ENCODE measurements at regions not wholly inside any gene's neighbourhood (a gene's known extent, or its start where the extent isn't known, plus 50 kb on each side); places are given as distances from the start of the nearest gene placed in this dataset.

DNA sequence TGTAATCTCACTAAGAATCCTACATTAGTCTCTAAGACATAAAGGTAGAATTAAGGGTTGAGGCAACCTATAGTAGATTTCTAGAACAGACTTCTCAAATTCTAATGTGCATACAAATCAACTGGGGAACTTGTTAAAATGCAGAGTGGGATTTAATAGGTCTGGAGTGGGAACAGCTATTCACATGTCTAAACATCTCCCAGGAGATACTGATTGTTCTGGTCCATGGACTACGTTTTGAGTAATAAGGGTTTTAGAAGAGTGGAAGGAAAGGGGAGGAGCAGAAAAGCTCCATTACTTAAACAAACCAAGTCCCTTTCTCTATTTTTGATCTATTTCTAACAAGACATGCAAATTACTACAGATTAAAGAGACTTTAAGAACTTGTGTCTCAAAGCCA, 524.8 kb downstream of the TUSC7 start:
- Histone ChIP-seq H4K20me1 (ENCODE audit: insufficient read depth) (no peaks in the 10 kb centered on the region), H3K79me2 (ENCODE audit: insufficient read depth) (no peaks in the 10 kb centered on the region), H3K27ac (ENCODE audit: low read depth in 2 of 2, low read length in 1 of 2) (no peak overlapping the region), H3K9me3 (no peaks in the 10 kb centered on the region), H3K4me1 (ENCODE audit: control insufficient read depth in 1 of 2, insufficient read depth in 2 of 2, low read depth in 1 of 2, low read length in 1 of 2) (peaks cover 0 to 5% of the 10 kb centered on the region in 2 experiments; a peak in 1 of 4 replicates), H3K9me2 (no peaks in the 10 kb centered on the region), H2AFZ (ENCODE audit: low read depth) (no peak overlapping the region), H3K4me2 (no peak overlapping the region), H3K9ac (no peak overlapping the region), H3F3A (replicated peaks; ENCODE audit: insufficient read depth) (no peaks in the 10 kb centered on the region), H3K4me3 (ENCODE audit: low read depth in 2 of 2, low read length in 1 of 2) (no peak overlapping the region), H3K36me3 (replicated peaks in 1 of 2; ENCODE audit: control insufficient read depth in 1 of 2, insufficient read depth in 2 of 2, low read length in 1 of 2) (no peaks in the 10 kb centered on the region), H3K27me3 (ENCODE audit: insufficient read depth) (no peaks in the 10 kb centered on the region)
- no peak for DNase-seq
- no peak for TF ChIP-seq RAD21 (IDR thresholded peaks at IDR 0.05; ENCODE audit: low read length)
- no peak for TF ChIP-seq NRF1 (IDR thresholded peaks at IDR 0.05; ENCODE audit: low read depth, low read length)
- TF ChIP-seq, protein P1, sequence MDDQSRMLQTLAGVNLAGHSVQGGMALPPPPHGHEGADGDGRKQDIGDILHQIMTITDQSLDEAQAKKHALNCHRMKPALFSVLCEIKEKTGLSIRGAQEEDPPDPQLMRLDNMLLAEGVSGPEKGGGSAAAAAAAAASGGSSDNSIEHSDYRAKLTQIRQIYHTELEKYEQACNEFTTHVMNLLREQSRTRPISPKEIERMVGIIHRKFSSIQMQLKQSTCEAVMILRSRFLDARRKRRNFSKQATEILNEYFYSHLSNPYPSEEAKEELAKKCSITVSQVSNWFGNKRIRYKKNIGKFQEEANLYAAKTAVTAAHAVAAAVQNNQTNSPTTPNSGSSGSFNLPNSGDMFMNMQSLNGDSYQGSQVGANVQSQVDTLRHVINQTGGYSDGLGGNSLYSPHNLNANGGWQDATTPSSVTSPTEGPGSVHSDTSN (IDR thresholded peaks at IDR 0.05), result no peak
- no peak for TF ChIP-seq RFX5 (IDR thresholded peaks at IDR 0.05; ENCODE audit: low read length)
- no peak for TF ChIP-seq CHD2 (IDR thresholded peaks at IDR 0.05; ENCODE audit: low read length, partially characterized antibody)
- TF ChIP-seq, protein P2, sequence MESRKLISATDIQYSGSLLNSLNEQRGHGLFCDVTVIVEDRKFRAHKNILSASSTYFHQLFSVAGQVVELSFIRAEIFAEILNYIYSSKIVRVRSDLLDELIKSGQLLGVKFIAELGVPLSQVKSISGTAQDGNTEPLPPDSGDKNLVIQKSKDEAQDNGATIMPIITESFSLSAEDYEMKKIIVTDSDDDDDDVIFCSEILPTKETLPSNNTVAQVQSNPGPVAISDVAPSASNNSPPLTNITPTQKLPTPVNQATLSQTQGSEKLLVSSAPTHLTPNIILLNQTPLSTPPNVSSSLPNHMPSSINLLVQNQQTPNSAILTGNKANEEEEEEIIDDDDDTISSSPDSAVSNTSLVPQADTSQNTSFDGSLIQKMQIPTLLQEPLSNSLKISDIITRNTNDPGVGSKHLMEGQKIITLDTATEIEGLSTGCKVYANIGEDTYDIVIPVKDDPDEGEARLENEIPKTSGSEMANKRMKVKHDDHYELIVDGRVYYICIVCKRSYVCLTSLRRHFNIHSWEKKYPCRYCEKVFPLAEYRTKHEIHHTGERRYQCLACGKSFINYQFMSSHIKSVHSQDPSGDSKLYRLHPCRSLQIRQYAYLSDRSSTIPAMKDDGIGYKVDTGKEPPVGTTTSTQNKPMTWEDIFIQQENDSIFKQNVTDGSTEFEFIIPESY (IDR thresholded peaks at IDR 0.05; ENCODE audit: borderline replicate concordance, low read depth), result no peak
- TF ChIP-seq RCOR1 (IDR thresholded peaks at IDR 0.05; ENCODE audit: low read length), result no peak
- no peak for TF ChIP-seq YY1 (IDR thresholded peaks at IDR 0.05; ENCODE audit: low read depth)
- CTCF ChIA-PET, result interaction anchor here (1.2 kb wide), 1 partner anchor 9 kb away, joined by 3 read pairs; no protein-coding TSS in a partner anchor
- 9% methylated on average over 1 of the region's 1 CpG for WGBS (ENCODE audit: low lambda C conversion rate)
- POLR2A ChIA-PET, result no interaction called here

DNA sequence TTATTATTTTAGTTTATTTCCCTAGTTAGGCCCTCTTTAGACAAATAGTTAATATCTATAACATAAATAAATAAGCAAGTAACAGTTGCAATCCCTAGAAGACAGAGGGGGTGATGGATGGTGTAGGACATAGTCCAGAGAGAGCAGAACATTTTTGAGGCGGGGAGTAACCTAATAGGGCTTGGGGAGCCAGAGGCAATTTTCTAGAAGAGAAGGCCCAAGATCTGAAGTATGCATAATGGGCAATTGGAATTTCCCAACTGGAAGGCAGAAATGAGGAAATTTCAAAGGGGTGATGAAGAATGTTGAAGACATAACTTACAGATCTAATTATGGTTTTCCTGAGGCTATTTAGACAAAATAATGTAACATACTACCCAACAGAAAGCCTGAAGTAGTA, 525.7 kb downstream of the TUSC7 start:
- WGBS (ENCODE audit: low lambda C conversion rate), result 57% methylated on average over 1 of the region's 1 CpG
- H3K9me2 ChIP-seq, result no peaks in the 10 kb centered on the region
- H3K4me3 ChIP-seq (ENCODE audit: low read depth in 2 of 2, low read length in 1 of 2), result no peak overlapping the region
- no peaks in the 10 kb centered on the region for H3K27me3 ChIP-seq (ENCODE audit: insufficient read depth)
- H3K4me2 ChIP-seq, result no peak overlapping the region
- H4K20me1 ChIP-seq (ENCODE audit: insufficient read depth), result no peaks in the 10 kb centered on the region
- no peak for DNase-seq
- H2AFZ ChIP-seq (ENCODE audit: low read depth), result no peak overlapping the region
- H3K36me3 ChIP-seq (replicated peaks in 1 of 2; ENCODE audit: control insufficient read depth in 1 of 2, insufficient read depth in 2 of 2, low read length in 1 of 2), result no peaks in the 10 kb centered on the region
- CTCF ChIA-PET, result no interaction called here
- H3K27ac ChIP-seq (ENCODE audit: low read depth in 2 of 2, low read length in 1 of 2), result no peak overlapping the region
- no peaks in the 10 kb centered on the region for H3K9me3 ChIP-seq
- peaks cover 0 to 5% of the 10 kb centered on the region in 2 experiments; a peak in 1 of 4 replicates for H3K4me1 ChIP-seq (ENCODE audit: control insufficient read depth in 1 of 2, insufficient read depth in 2 of 2, low read depth in 1 of 2, low read length in 1 of 2)
- H3K9ac ChIP-seq, result no peak overlapping the region
- POLR2A ChIA-PET, result no interaction called here
- H3F3A ChIP-seq (replicated peaks; ENCODE audit: insufficient read depth), result no peaks in the 10 kb centered on the region
- no peaks in the 10 kb centered on the region for H3K79me2 ChIP-seq (ENCODE audit: insufficient read depth)
- TF ChIP-seq YY1 (IDR thresholded peaks at IDR 0.05; ENCODE audit: low read depth) (no peak), MEF2A (IDR thresholded peaks at IDR 0.05; ENCODE audit: borderline replicate concordance, low read depth) (no peak), FOXJ3 (CRISPR knock-in tag; IDR thresholded peaks at IDR 0.05) (no peak), SIN3A (IDR thresholded peaks at IDR 0.05; ENCODE audit: borderline replicate concordance, low read depth, low read length) (no peak), FOSL2 (IDR thresholded peaks at IDR 0.05; ENCODE audit: borderline replicate concordance, low read depth) (no peak), MXI1 (IDR thresholded peaks at IDR 0.05; ENCODE audit: low read depth, low read length) (no peak), TAF1 (IDR thresholded peaks at IDR 0.05; ENCODE audit: borderline replicate concordance, low read depth, low read length) (no peak), EZH2phosphoT487 (IDR thresholded peaks at IDR 0.05; ENCODE audit: borderline replicate concordance, low read depth) (no peak), RAD21 (IDR thresholded peaks at IDR 0.05; ENCODE audit: low read length) (no peak), TEAD4 (IDR thresholded peaks at IDR 0.05; ENCODE audit: borderline replicate concordance, insufficient read depth) (no peak), EP300 (IDR thresholded peaks at IDR 0.05; ENCODE audit: borderline replicate concordance in 1 of 2, low read depth in 1 of 2, low read length in 1 of 2) (no peak)
- TF ChIP-seq, protein P3, sequence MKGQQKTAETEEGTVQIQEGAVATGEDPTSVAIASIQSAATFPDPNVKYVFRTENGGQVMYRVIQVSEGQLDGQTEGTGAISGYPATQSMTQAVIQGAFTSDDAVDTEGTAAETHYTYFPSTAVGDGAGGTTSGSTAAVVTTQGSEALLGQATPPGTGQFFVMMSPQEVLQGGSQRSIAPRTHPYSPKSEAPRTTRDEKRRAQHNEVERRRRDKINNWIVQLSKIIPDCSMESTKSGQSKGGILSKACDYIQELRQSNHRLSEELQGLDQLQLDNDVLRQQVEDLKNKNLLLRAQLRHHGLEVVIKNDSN (IDR thresholded peaks at IDR 0.05; ENCODE audit: borderline replicate concordance, low read depth), result no peak
- TF ChIP-seq, protein P4, sequence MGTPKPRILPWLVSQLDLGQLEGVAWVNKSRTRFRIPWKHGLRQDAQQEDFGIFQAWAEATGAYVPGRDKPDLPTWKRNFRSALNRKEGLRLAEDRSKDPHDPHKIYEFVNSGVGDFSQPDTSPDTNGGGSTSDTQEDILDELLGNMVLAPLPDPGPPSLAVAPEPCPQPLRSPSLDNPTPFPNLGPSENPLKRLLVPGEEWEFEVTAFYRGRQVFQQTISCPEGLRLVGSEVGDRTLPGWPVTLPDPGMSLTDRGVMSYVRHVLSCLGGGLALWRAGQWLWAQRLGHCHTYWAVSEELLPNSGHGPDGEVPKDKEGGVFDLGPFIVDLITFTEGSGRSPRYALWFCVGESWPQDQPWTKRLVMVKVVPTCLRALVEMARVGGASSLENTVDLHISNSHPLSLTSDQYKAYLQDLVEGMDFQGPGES (IDR thresholded peaks at IDR 0.05; ENCODE audit: low read depth, low read length), result no peak
- TF ChIP-seq, protein P5, sequence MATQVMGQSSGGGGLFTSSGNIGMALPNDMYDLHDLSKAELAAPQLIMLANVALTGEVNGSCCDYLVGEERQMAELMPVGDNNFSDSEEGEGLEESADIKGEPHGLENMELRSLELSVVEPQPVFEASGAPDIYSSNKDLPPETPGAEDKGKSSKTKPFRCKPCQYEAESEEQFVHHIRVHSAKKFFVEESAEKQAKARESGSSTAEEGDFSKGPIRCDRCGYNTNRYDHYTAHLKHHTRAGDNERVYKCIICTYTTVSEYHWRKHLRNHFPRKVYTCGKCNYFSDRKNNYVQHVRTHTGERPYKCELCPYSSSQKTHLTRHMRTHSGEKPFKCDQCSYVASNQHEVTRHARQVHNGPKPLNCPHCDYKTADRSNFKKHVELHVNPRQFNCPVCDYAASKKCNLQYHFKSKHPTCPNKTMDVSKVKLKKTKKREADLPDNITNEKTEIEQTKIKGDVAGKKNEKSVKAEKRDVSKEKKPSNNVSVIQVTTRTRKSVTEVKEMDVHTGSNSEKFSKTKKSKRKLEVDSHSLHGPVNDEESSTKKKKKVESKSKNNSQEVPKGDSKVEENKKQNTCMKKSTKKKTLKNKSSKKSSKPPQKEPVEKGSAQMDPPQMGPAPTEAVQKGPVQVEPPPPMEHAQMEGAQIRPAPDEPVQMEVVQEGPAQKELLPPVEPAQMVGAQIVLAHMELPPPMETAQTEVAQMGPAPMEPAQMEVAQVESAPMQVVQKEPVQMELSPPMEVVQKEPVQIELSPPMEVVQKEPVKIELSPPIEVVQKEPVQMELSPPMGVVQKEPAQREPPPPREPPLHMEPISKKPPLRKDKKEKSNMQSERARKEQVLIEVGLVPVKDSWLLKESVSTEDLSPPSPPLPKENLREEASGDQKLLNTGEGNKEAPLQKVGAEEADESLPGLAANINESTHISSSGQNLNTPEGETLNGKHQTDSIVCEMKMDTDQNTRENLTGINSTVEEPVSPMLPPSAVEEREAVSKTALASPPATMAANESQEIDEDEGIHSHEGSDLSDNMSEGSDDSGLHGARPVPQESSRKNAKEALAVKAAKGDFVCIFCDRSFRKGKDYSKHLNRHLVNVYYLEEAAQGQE (IDR thresholded peaks at IDR 0.05; ENCODE audit: low read depth, low read length), result no peak
